GM06990 (cell line): ENCODE measurements at regions not wholly inside any gene's neighbourhood (a gene's known extent, or its start where the extent isn't known, plus 50 kb on each side); places are given as distances from the start of the nearest gene placed in this dataset.

Experiments
- DNase-seq: peaks from one replicate; pipeline ENCODE4 v3.0.0-alpha.2; 2011; ENCODE audit not compliant: insufficient read length; ENCODE audit errors: extremely low read depth
- H3K27me3 ChIP-seq: replicated peaks from 2 replicates; pipeline ENCODE4 v1.6.0; 2011; ENCODE audit warnings: low read length; ENCODE audit not compliant: control insufficient read depth, insufficient read depth
- H3K36me3 ChIP-seq: 2 replicates; pipeline ENCODE4 v1.5.1; 2011; ENCODE audit warnings: low read length; ENCODE audit not compliant: control insufficient read depth, insufficient read depth
- H3K4me3 ChIP-seq: replicated peaks from 2 replicates; pipeline ENCODE4 v1.5.1; 2011; ENCODE audit warnings: low read depth, mild to moderate bottlenecking, control low read depth, low read length
- CTCF ChIP-seq: IDR thresholded peaks from 2 replicates; pipeline ENCODE4 v1.5.1; 2011; ENCODE audit warnings: low read length, control low read depth, mild to moderate bottlenecking, inconsistent platforms; ENCODE audit not compliant: insufficient read depth, poor library complexity, severe bottlenecking

- no peak for DNase-seq
- Histone ChIP-seq H3K27me3 (no peaks in the 10 kb centered on the region), H3K36me3 (no peaks in the 10 kb centered on the region), H3K4me3 (no peak overlapping the region)
- no peak for TF ChIP-seq CTCF
These were observed 533.0 kb upstream of the ARX start for GRCh38 chrX:25548811-25549210.

- no peak for TF ChIP-seq CTCF
- H3K4me3 ChIP-seq: no peak overlapping the region
- DNase-seq: no peak
- no peaks in the 10 kb centered on the region for H3K36me3 ChIP-seq
- no peaks in the 10 kb centered on the region for H3K27me3 ChIP-seq
These were observed 539.8 kb upstream of the ARX start for GRCh38 chrX:25555521-25555920.

GRCh38 chrX:25558137-25558536 lies 542.4 kb upstream of the ARX start:
- H3K4me3 ChIP-seq: no peak overlapping the region
- no peaks in the 10 kb centered on the region for H3K27me3 ChIP-seq
- DNase-seq: no peak
- TF ChIP-seq CTCF: no peak
- no peaks in the 10 kb centered on the region for H3K36me3 ChIP-seq

GRCh38 chrX:25561190-25561589 lies 545.4 kb upstream of the ARX start:
- no peak for TF ChIP-seq CTCF
- no peaks in the 10 kb centered on the region for H3K36me3 ChIP-seq
- no peak overlapping the region for H3K4me3 ChIP-seq
- no peak for DNase-seq
- H3K27me3 ChIP-seq: no peaks in the 10 kb centered on the region

- Histone ChIP-seq H3K36me3 (no peaks in the 10 kb centered on the region), H3K4me3 (no peak overlapping the region), H3K27me3 (no peaks in the 10 kb centered on the region)
- DNase-seq: no peak
- TF ChIP-seq CTCF: no peak
These were observed 557.9 kb upstream of the ARX start for GRCh38 chrX:25573631-25574030.

GRCh38 chrX:25596921-25597320 lies 541.2 kb upstream of the MAGEB18 start:
- no peak for TF ChIP-seq CTCF
- H3K36me3 ChIP-seq: no peaks in the 10 kb centered on the region
- no peak for DNase-seq
- no peaks in the 10 kb centered on the region for H3K27me3 ChIP-seq
- H3K4me3 ChIP-seq: no peak overlapping the region
